ENCODE measurements at regions not wholly inside any gene's neighbourhood (a gene's known extent, or its start where the extent isn't known, plus 50 kb on each side); places are given as distances from the start of the nearest gene placed in this dataset.

- Histone ChIP-seq H3K4me3 (ENCODE audit: low read depth, low read length) (no peak overlapping the region), H3K36me3 (ENCODE audit: control insufficient read depth in 2 of 2, insufficient read depth in 1 of 2, low read length in 2 of 2) (no peaks in the 10 kb centered on the region), H3K4me1 (ENCODE audit: control insufficient read depth, insufficient read depth, low read length) (no peaks in the 10 kb centered on the region), H3K27ac (ENCODE audit: extremely low read depth, low read depth, low read length) (no peak overlapping the region), H3K9me3 (ENCODE audit: control insufficient read depth, insufficient read depth, low read depth, low read length) (no peaks in the 10 kb centered on the region)
- POLR2A ChIA-PET = interaction anchor here (1.3 kb wide), 1 partner anchor 310 kb away, joined by 5 read pairs; no protein-coding TSS in a partner anchor
- TF ChIP-seq ZNF48 (tag by site-specific recombination; IDR thresholded peaks at IDR 0.05) (no peak), ZNF391 (tag by site-specific recombination; IDR thresholded peaks at IDR 0.05; ENCODE audit: borderline replicate concordance, low read depth) (no peak), KLF10 (tag by site-specific recombination; IDR thresholded peaks at IDR 0.05) (no peak), ZNF175 (tag by site-specific recombination; IDR thresholded peaks at IDR 0.05) (no peak), ZNF777 (tag by site-specific recombination; IDR thresholded peaks at IDR 0.05; ENCODE audit: borderline replicate concordance) (no peak), ZBTB26 (tag by site-specific recombination; optimal IDR thresholded peaks at IDR 0.05) (peak; percentile 28), ZNF596 (tag by site-specific recombination; IDR thresholded peaks at IDR 0.05) (no peak), ZNF544 (tag by site-specific recombination; IDR thresholded peaks at IDR 0.05) (no peak), PATZ1 (tag by site-specific recombination; IDR thresholded peaks at IDR 0.05) (no peak), ZNF654 (tag by site-specific recombination; IDR thresholded peaks at IDR 0.05; ENCODE audit: low read depth) (peak; percentile 69), CTCF (tag by site-specific recombination; IDR thresholded peaks at IDR 0.05) (peak; percentile 82), ZFP37 (tag by site-specific recombination; IDR thresholded peaks at IDR 0.05) (0 out of 2 replicates have a peak, but pooled peaks have one; percentile 40), SP3 (tag by site-specific recombination; IDR thresholded peaks at IDR 0.05) (peak; percentile 15; the same call in 1 of the 2 replicates), EGR2 (tag by site-specific recombination; IDR thresholded peaks at IDR 0.05; ENCODE audit: low read depth) (peak; percentile 78), ZNF121 (tag by site-specific recombination; IDR thresholded peaks at IDR 0.05) (no peak), SETDB1 (IDR thresholded peaks at IDR 0.05; ENCODE audit: insufficient read length, low read length) (no peak), ZNF266 (tag by site-specific recombination; IDR thresholded peaks at IDR 0.05; ENCODE audit: low read depth) (no peak), ZNF223 (tag by site-specific recombination; IDR thresholded peaks at IDR 0.05) (no peak), ZSCAN30 (tag by site-specific recombination; IDR thresholded peaks at IDR 0.05) (0 out of 2 replicates have a peak, but pooled peaks have one; percentile 38), SP2 (tag by site-specific recombination; IDR thresholded peaks at IDR 0.05) (no peak), ZFHX2 (tag by site-specific recombination; conservative IDR thresholded peaks at IDR 0.05) (peak; percentile 78), HOXC10 (CRISPR knock-in tag; IDR thresholded peaks at IDR 0.05) (no peak), KLF16 (tag by site-specific recombination; IDR thresholded peaks at IDR 0.05) (no peak), ZNF664 (tag by site-specific recombination; IDR thresholded peaks at IDR 0.05) (no peak), ZSCAN16 (tag by site-specific recombination; IDR thresholded peaks at IDR 0.05) (no peak), ZNF521 (tag by site-specific recombination; IDR thresholded peaks at IDR 0.05) (no peak), ZNF600 (tag by site-specific recombination; IDR thresholded peaks at IDR 0.05) (peak; percentile 80), BCL6B (tag by site-specific recombination; IDR thresholded peaks at IDR 0.05) (no peak), ZIC2 (tag by site-specific recombination; IDR thresholded peaks at IDR 0.05) (peak; percentile 31; the same call in 1 of the 2 replicates), ZNF398 (tag by site-specific recombination; IDR thresholded peaks at IDR 0.05) (no peak)
- CTCF ChIA-PET = interaction anchor here (0.7 to 6.0 kb wide), 19 partner anchors 9 to 1119 kb away, joined by 3 to 99 read pairs (median 3); no protein-coding TSS in a partner anchor
Measured at GRCh38 chrX:151082077-151082948, 94.1 kb upstream of the GPR50 start.

Measured in HEK293 (cell line).